Vagina (tissue), 2 donors: ENCODE measurements at regions not wholly inside any gene's neighbourhood (a gene's known extent, or its start where the extent isn't known, plus 50 kb on each side); places are given as distances from the start of the nearest gene placed in this dataset.

Source experiments
- CTCF ChIP-seq, 3 experiments: fragments of 450-650 bp in 2 of 3; fragments of 200-600 bp in 1 of 3; sonication (generic) in 1 of 3; IDR thresholded peaks; one replicate each; pipeline ENCODE4 v1.5.1; 2017 to 2019; ENCODE audit warnings: antibody characterized with exemption in 3 of 3, mild to moderate bottlenecking in 2 of 3, moderate library complexity in 2 of 3
- POLR2A ChIP-seq, 2 donors: fragments of 450-650 bp; IDR thresholded peaks; one replicate each; pipeline ENCODE4 v1.6.1; 2017; ENCODE audit warnings: antibody characterized with exemption in 2 of 2, mild to moderate bottlenecking in 2 of 2, moderate library complexity in 2 of 2

GRCh38 chr2:20917719-20918572, 95.0 kb upstream of the LDAH start:
- TF ChIP-seq CTCF (IDR thresholded peaks at IDR 0.05) (no peak), POLR2A (IDR thresholded peaks at IDR 0.05) (no peak)
